SK-N-SH treated with all-trans-retinoic acid at 6 μM for 48 hours (cell line): ENCODE measurements at regions not wholly inside any gene's neighbourhood (a gene's known extent, or its start where the extent isn't known, plus 50 kb on each side); places are given as distances from the start of the nearest gene placed in this dataset.
A peak's percentile ranks its signal among the peaks of the same experiment; 100 is the strongest.

Source experiments
- ATAC-seq: fragments of 200-7000 bp; cut with Tn5 transposase; 3 replicates; pipeline ENCODE4 v1.9.1; 2020; ENCODE audit warnings: mild to moderate bottlenecking, moderate library complexity
- ARNTL ChIP-seq: fragments of 450-650 bp; formaldehyde crosslinking; IDR thresholded peaks from 2 replicates; pipeline ENCODE4 v1.5.0; 2020; ENCODE audit warnings: low read depth, mild to moderate bottlenecking, moderate library complexity, borderline replicate concordance
- BACH2 ChIP-seq: fragments of 250-450 bp; sonication (Bioruptor Pico); IDR thresholded peaks from 2 replicates; pipeline ENCODE4 v1.9.0; 2021; ENCODE audit warnings: mild to moderate bottlenecking, borderline replicate concordance
- CSDC2 ChIP-seq: fragments of 250-450 bp; sonication (Bioruptor Pico); IDR thresholded peaks from 2 replicates; pipeline ENCODE4 v1.5.0; 2020; ENCODE audit warnings: mild to moderate bottlenecking, moderate library complexity
- ESRRG ChIP-seq: fragments of 250-450 bp; sonication (Bioruptor Pico); IDR thresholded peaks from 2 replicates; pipeline ENCODE4 v1.6.1; 2021; ENCODE audit warnings: mild to moderate bottlenecking
- GLIS3 ChIP-seq: fragments of 250-450 bp; sonication (Bioruptor Pico); IDR thresholded peaks from 2 replicates; pipeline ENCODE4 v1.5.0; 2020; ENCODE audit warnings: mild to moderate bottlenecking, moderate library complexity
- ISL1 ChIP-seq: fragments of 250-450 bp; sonication (Bioruptor Pico); IDR thresholded peaks from 2 replicates; pipeline ENCODE4 v2.1.2; 2022; ENCODE audit warnings: mild to moderate bottlenecking, moderate library complexity
- OSR1 ChIP-seq: fragments of 250-450 bp; sonication (Bioruptor Pico); IDR thresholded peaks from 2 replicates; pipeline ENCODE4 v1.8.0; 2022; ENCODE audit warnings: moderate library complexity, mild to moderate bottlenecking, inconsistent platforms
- PPARA ChIP-seq: fragments of 250-450 bp; sonication (Bioruptor Pico); IDR thresholded peaks from 2 replicates; pipeline ENCODE4 v1.5.0; 2020; ENCODE audit warnings: mild to moderate bottlenecking, borderline replicate concordance
- RARB ChIP-seq: fragments of 250-450 bp; sonication (Bioruptor Pico); IDR thresholded peaks from 2 replicates; pipeline ENCODE4 v1.8.0; 2021; ENCODE audit warnings: mild to moderate bottlenecking, moderate library complexity
- SNAI2 ChIP-seq: fragments of 250-450 bp; sonication (Bioruptor Pico); IDR thresholded peaks from 2 replicates; pipeline ENCODE4 v1.5.0; 2020; ENCODE audit warnings: mild to moderate bottlenecking, moderate library complexity
- TCF4 ChIP-seq: fragments of 250-450 bp; sonication (Bioruptor Pico); IDR thresholded peaks from 2 replicates; pipeline ENCODE4 v1.8.0; 2021; ENCODE audit warnings: mild to moderate bottlenecking, moderate library complexity, borderline replicate concordance
- TOX ChIP-seq: fragments of 250-450 bp; sonication (Bioruptor Pico); IDR thresholded peaks from 2 replicates; pipeline ENCODE4 v1.8.0; 2021; ENCODE audit warnings: mild to moderate bottlenecking, moderate library complexity, borderline replicate concordance
- ZC3H10 ChIP-seq: fragments of 250-450 bp; sonication (Bioruptor Pico); IDR thresholded peaks from 2 replicates; pipeline ENCODE4 v1.5.1; 2021; ENCODE audit warnings: mild to moderate bottlenecking, moderate library complexity
- ZFP3 ChIP-seq: fragments of 250-450 bp; sonication (Bioruptor Pico); IDR thresholded peaks from 2 replicates; pipeline ENCODE4 v1.5.0; 2020; ENCODE audit warnings: mild to moderate bottlenecking, moderate library complexity
- ZFP30 ChIP-seq: fragments of 450-650 bp; formaldehyde crosslinking; IDR thresholded peaks from 2 replicates; pipeline ENCODE4 v1.5.0; 2022; ENCODE audit warnings: mild to moderate bottlenecking, moderate library complexity
- ZNF565 ChIP-seq: fragments of 450-650 bp; formaldehyde crosslinking; conservative IDR thresholded peaks from 2 replicates; pipeline ENCODE4 v1.5.0; 2020; ENCODE audit warnings: low read depth, mild to moderate bottlenecking, moderate library complexity
- ZNF70 ChIP-seq: fragments of 450-650 bp; formaldehyde crosslinking; IDR thresholded peaks from 2 replicates; pipeline ENCODE4 v1.5.0; 2020; ENCODE audit warnings: mild to moderate bottlenecking, moderate library complexity
- ZNF8 ChIP-seq: fragments of 450-650 bp; formaldehyde crosslinking; IDR thresholded peaks from 2 replicates; pipeline ENCODE4 v1.5.0; 2020; ENCODE audit warnings: mild to moderate bottlenecking, moderate library complexity
- TF ChIP-seq, protein P1 (sequence below): fragments of 250-450 bp; sonication (Bioruptor Pico); IDR thresholded peaks from 2 replicates; pipeline ENCODE4 v1.5.0; 2020; ENCODE audit warnings: mild to moderate bottlenecking, moderate library complexity
- TF ChIP-seq, protein P2 (sequence below): fragments of 250-450 bp; sonication (Bioruptor Pico); IDR thresholded peaks from 2 replicates; pipeline ENCODE4 v1.8.0; 2021; ENCODE audit warnings: low read depth, mild to moderate bottlenecking, moderate library complexity, borderline replicate concordance
- TF ChIP-seq, protein P3 (sequence below): fragments of 250-450 bp; sonication (Bioruptor Pico); IDR thresholded peaks from 2 replicates; pipeline ENCODE4 v1.8.0; 2020; ENCODE audit warnings: mild to moderate bottlenecking, moderate library complexity, borderline replicate concordance
- TF ChIP-seq, protein P4 (sequence below): fragments of 250-450 bp; sonication (Bioruptor Pico); IDR thresholded peaks from 2 replicates; pipeline ENCODE4 v1.5.1; 2020; ENCODE audit warnings: low read depth, mild to moderate bottlenecking, moderate library complexity

DNA sequence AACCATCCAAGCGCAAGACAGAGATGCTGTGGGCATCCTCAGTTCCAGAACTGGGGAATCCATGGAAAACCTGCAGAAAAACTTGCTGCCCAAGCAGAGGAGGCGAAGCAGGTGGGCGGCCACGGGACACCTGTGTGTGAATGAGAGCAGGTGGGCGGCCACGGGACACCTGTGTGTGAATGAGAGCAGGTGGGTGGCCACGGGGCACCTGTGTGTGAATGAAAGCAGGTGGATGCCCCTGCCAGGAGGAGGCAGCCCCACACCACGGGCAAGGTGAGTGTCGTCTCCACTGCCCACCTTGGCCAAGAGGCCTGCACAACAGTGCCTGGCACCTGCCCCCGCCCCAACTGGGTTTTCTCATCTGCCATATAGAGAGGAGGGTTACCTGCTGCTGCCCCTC is 59.2 kb downstream of the GSC start:
- no peak for ATAC-seq
- TF ChIP-seq ZFP3 = no peak
- TF ChIP-seq BACH2 = no peak
- TF ChIP-seq RARB (CRISPR knock-in tag) = no peak
- no peak for TF ChIP-seq ARNTL (CRISPR knock-in tag)
- no peak for TF ChIP-seq ZNF8 (CRISPR knock-in tag)
- no peak for TF ChIP-seq TCF4 (CRISPR knock-in tag)

DNA sequence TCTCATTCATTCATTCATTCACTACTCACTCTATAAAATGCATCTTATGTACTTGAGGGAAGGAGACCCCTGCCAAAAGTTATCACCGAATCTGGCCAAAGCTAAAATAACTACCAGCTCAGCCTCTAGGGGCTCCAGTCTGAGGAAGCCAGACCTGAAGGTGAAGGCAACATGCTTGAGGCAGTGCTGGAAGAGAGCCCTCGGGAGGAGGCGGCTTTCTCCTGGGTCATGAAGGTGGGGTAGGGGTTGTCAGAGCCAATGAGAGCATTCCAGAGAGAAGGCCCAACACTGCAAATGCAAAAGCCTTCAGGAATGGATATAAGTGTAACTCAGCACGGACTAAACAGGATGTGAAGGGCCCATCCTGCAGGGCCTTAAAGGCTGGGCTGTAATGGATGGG is 62.4 kb downstream of the GSC start:
- TF ChIP-seq ARNTL (CRISPR knock-in tag) (no peak), PPARA (CRISPR knock-in tag) (no peak), OSR1 (CRISPR knock-in tag) (no peak), BACH2 (no peak), ZNF70 (no peak), GLIS3 (CRISPR knock-in tag) (no peak), ISL1 (CRISPR knock-in tag) (no peak), TOX (CRISPR knock-in tag) (no peak), ZC3H10 (CRISPR knock-in tag) (no peak), ZFP3 (no peak), RARB (CRISPR knock-in tag) (no peak), TCF4 (CRISPR knock-in tag) (no peak)
- TF ChIP-seq, protein P1, sequence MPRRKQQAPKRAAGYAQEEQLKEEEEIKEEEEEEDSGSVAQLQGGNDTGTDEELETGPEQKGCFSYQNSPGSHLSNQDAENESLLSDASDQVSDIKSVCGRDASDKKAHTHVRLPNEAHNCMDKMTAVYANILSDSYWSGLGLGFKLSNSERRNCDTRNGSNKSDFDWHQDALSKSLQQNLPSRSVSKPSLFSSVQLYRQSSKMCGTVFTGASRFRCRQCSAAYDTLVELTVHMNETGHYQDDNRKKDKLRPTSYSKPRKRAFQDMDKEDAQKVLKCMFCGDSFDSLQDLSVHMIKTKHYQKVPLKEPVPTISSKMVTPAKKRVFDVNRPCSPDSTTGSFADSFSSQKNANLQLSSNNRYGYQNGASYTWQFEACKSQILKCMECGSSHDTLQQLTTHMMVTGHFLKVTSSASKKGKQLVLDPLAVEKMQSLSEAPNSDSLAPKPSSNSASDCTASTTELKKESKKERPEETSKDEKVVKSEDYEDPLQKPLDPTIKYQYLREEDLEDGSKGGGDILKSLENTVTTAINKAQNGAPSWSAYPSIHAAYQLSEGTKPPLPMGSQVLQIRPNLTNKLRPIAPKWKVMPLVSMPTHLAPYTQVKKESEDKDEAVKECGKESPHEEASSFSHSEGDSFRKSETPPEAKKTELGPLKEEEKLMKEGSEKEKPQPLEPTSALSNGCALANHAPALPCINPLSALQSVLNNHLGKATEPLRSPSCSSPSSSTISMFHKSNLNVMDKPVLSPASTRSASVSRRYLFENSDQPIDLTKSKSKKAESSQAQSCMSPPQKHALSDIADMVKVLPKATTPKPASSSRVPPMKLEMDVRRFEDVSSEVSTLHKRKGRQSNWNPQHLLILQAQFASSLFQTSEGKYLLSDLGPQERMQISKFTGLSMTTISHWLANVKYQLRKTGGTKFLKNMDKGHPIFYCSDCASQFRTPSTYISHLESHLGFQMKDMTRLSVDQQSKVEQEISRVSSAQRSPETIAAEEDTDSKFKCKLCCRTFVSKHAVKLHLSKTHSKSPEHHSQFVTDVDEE (CRISPR knock-in tag) = no peak
- TF ChIP-seq, protein P2, sequence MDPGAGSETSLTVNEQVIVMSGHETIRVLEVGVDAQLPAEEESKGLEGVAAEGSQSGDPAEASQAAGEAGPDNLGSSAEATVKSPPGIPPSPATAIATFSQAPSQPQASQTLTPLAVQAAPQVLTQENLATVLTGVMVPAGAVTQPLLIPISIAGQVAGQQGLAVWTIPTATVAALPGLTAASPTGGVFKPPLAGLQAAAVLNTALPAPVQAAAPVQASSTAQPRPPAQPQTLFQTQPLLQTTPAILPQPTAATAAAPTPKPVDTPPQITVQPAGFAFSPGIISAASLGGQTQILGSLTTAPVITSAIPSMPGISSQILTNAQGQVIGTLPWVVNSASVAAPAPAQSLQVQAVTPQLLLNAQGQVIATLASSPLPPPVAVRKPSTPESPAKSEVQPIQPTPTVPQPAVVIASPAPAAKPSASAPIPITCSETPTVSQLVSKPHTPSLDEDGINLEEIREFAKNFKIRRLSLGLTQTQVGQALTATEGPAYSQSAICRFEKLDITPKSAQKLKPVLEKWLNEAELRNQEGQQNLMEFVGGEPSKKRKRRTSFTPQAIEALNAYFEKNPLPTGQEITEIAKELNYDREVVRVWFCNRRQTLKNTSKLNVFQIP = no peak
- TF ChIP-seq, protein P3, sequence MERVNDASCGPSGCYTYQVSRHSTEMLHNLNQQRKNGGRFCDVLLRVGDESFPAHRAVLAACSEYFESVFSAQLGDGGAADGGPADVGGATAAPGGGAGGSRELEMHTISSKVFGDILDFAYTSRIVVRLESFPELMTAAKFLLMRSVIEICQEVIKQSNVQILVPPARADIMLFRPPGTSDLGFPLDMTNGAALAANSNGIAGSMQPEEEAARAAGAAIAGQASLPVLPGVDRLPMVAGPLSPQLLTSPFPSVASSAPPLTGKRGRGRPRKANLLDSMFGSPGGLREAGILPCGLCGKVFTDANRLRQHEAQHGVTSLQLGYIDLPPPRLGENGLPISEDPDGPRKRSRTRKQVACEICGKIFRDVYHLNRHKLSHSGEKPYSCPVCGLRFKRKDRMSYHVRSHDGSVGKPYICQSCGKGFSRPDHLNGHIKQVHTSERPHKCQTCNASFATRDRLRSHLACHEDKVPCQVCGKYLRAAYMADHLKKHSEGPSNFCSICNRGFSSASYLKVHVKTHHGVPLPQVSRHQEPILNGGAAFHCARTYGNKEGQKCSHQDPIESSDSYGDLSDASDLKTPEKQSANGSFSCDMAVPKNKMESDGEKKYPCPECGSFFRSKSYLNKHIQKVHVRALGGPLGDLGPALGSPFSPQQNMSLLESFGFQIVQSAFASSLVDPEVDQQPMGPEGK (CRISPR knock-in tag) = no peak
- TF ChIP-seq, all 23 proteins: peak for 0
- peak; percentile 35; the same call in 2 of the 3 replicates for ATAC-seq

DNA sequence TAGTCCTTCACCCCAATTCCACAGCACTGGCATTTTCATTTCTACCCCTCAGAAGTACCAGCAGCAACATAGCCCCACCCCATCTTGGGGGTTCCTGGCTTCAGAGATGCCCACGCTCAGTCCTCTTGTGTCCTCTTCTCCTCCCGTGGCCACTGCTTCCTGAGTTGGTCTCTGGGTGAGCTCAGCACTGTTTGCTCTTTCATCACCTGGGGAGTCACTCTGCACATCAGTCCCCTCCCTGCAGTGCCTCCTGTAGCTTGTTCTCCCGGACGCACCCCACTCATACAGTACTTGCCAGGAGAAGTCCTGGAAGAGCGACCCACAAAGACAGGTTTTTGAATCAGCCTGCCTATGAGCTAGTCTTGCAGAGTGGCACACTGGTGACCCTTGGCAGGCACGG is 63.8 kb downstream of the GSC start:
- no peak for ATAC-seq
- TF ChIP-seq PPARA (CRISPR knock-in tag) = no peak
- no peak for TF ChIP-seq ZFP3
- no peak for TF ChIP-seq OSR1 (CRISPR knock-in tag)
- TF ChIP-seq TOX (CRISPR knock-in tag) = no peak
- no peak for TF ChIP-seq ISL1 (CRISPR knock-in tag)
- no peak for TF ChIP-seq TCF4 (CRISPR knock-in tag)
- no peak for TF ChIP-seq CSDC2 (CRISPR knock-in tag)
- TF ChIP-seq, protein P4, sequence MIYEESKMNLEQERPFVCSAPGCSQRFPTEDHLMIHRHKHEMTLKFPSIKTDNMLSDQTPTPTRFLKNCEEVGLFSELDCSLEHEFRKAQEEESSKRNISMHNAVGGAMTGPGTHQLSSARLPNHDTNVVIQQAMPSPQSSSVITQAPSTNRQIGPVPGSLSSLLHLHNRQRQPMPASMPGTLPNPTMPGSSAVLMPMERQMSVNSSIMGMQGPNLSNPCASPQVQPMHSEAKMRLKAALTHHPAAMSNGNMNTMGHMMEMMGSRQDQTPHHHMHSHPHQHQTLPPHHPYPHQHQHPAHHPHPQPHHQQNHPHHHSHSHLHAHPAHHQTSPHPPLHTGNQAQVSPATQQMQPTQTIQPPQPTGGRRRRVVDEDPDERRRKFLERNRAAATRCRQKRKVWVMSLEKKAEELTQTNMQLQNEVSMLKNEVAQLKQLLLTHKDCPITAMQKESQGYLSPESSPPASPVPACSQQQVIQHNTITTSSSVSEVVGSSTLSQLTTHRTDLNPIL = no peak
- no peak for TF ChIP-seq ESRRG (CRISPR knock-in tag)
- TF ChIP-seq ZNF565 (CRISPR knock-in tag) = no peak
- TF ChIP-seq ZC3H10 (CRISPR knock-in tag) = no peak
- TF ChIP-seq, protein P2 = no peak
- TF ChIP-seq, protein P1 (CRISPR knock-in tag) = no peak
- no peak for TF ChIP-seq BACH2
- TF ChIP-seq ZNF8 (CRISPR knock-in tag) = no peak
- no peak for TF ChIP-seq RARB (CRISPR knock-in tag)
- no peak for TF ChIP-seq SNAI2 (CRISPR knock-in tag)
- TF ChIP-seq, protein P3 (CRISPR knock-in tag) = no peak
- TF ChIP-seq ZFP30 = no peak
- TF ChIP-seq, all 23 proteins: peak for 0
